H1 (cell line): ENCODE measurements at regions not wholly inside any gene's neighbourhood (a gene's known extent, or its start where the extent isn't known, plus 50 kb on each side); places are given as distances from the start of the nearest gene placed in this dataset.

ENCODE experiments used
- BCL11A ChIP-seq, 2 experiments: IDR thresholded peaks; one replicate each; pipeline ENCODE4 v1.6.1; 2011; ENCODE audit warnings: low read depth in 2 of 2, low read length in 2 of 2, mild to moderate bottlenecking in 2 of 2
- CBX8 ChIP-seq: fragments of 300-800, 300-1000 bp; sonication (generic); IDR thresholded peaks from 2 replicates; pipeline ENCODE4 v1.7.1; 2016; ENCODE audit warnings: low read depth, low read length, borderline replicate concordance
- CTBP2 ChIP-seq: IDR thresholded peaks from 2 replicates; pipeline ENCODE4 v1.7.0; 2011; ENCODE audit warnings: borderline replicate concordance, mild to moderate bottlenecking, moderate library complexity, mixed read lengths, low read length; ENCODE audit not compliant: insufficient read depth, insufficient read length
- EGR1 ChIP-seq: IDR thresholded peaks from 2 replicates; pipeline ENCODE4 v1.6.1; 2011; ENCODE audit warnings: low read depth, low read length, borderline replicate concordance
- EP300 ChIP-seq, 2 experiments: IDR thresholded peaks; 1 replicate in 1 of 2; 2 replicates in 1 of 2; pipeline ENCODE4 v1.6.1; 2011 to 2012; ENCODE audit warnings: low read depth in 2 of 2, low read length in 2 of 2, mild to moderate bottlenecking in 2 of 2, borderline replicate concordance in 1 of 2, inconsistent platforms in 1 of 2, moderate library complexity in 1 of 2
- HDAC2 ChIP-seq, 2 experiments: fragments of 300-600 bp in 1 of 2; sonication (generic) in 1 of 2; IDR thresholded peaks; 2 replicates each; pipeline ENCODE4 v1.6.1; 2011 to 2012; ENCODE audit warnings: low read depth in 2 of 2, low read length in 2 of 2, mild to moderate bottlenecking in 2 of 2, moderate library complexity in 2 of 2, borderline replicate concordance in 1 of 2, inconsistent platforms in 1 of 2
- KDM4A ChIP-seq: IDR thresholded peaks from one replicate; pipeline ENCODE4 v1.7.1; 2012; ENCODE audit warnings: low read depth, mild to moderate bottlenecking, moderate library complexity, low read length, inconsistent platforms; ENCODE audit not compliant: severe bottlenecking
- KDM5A ChIP-seq: fragments of 200-600 bp; IDR thresholded peaks from 2 replicates; pipeline ENCODE4 v1.7.1; 2012; ENCODE audit warnings: mild to moderate bottlenecking, low read length, inconsistent platforms, mixed read lengths
- MAFK ChIP-seq: IDR thresholded peaks from 2 replicates; pipeline ENCODE4 v1.6.1; 2012; ENCODE audit warnings: low read depth, mild to moderate bottlenecking, improper control_type of control experiment, low read length
- POU5F1 ChIP-seq: IDR thresholded peaks from 2 replicates; pipeline ENCODE4 v1.6.1; 2011; ENCODE audit warnings: low read depth, mild to moderate bottlenecking, low read length, moderate library complexity
- RBBP5 ChIP-seq: IDR thresholded peaks from 2 replicates; pipeline ENCODE4 v1.7.1; 2012; ENCODE audit warnings: low read depth, mild to moderate bottlenecking, inconsistent platforms, low read length, moderate library complexity, borderline replicate concordance
- TCF12 ChIP-seq: IDR thresholded peaks from 2 replicates; pipeline ENCODE4 v1.6.1; 2011; ENCODE audit warnings: low read depth, mild to moderate bottlenecking, low read length
- TEAD4 ChIP-seq: IDR thresholded peaks from 2 replicates; pipeline ENCODE4 v1.6.1; 2012; ENCODE audit warnings: low read depth, low read length, inconsistent platforms, mixed read lengths
- YY1 ChIP-seq: IDR thresholded peaks from 2 replicates; pipeline ENCODE4 v1.6.1; 2011; ENCODE audit warnings: low read depth, mild to moderate bottlenecking, low read length
- TF ChIP-seq, protein P1 (sequence below): IDR thresholded peaks from 2 replicates; pipeline ENCODE4 v1.6.1; 2012; ENCODE audit warnings: inconsistent platforms
- TF ChIP-seq, protein P2 (sequence below), 3 experiments: IDR thresholded peaks; 1 replicate in 2 of 3; 2 replicates in 1 of 3; pipeline versions ENCODE4 v1.5.1 to v1.6.1; 2011; ENCODE audit warnings: low read length in 3 of 3, mild to moderate bottlenecking in 3 of 3, inconsistent platforms in 2 of 3, low read depth in 1 of 3, moderate library complexity in 1 of 3; ENCODE audit not compliant: insufficient read depth in 1 of 3; ENCODE audit errors: control extremely low read depth in 1 of 3
- TF ChIP-seq, protein P3 (sequence below): IDR thresholded peaks from 2 replicates; pipeline ENCODE4 v1.6.1; 2011; ENCODE audit warnings: low read depth, mild to moderate bottlenecking, low read length; ENCODE audit not compliant: insufficient read depth

DNA sequence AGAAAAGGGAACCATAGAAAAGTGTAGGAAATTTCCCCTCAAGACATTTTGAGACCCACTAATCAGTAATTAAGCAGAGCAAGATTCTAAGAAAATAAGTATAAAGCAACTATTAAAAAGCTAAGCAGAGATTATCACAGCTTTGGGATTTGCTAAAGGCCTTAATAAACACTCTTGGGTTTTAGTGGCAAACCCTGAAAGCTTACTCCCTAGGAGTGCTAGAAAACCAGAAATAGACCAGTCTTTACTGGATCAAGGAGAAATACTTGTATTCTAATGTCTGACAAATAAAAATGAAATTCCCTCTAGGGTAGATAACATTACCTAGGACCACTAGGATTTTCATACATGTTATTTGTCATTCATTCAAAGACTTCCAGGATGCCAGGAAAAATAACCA, 510.8 kb downstream of the SPATA31D1 start (continued):
- TF ChIP-seq, protein P1, sequence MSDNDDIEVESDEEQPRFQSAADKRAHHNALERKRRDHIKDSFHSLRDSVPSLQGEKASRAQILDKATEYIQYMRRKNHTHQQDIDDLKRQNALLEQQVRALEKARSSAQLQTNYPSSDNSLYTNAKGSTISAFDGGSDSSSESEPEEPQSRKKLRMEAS: no peak
- TF ChIP-seq KDM4A: no peak
- TF ChIP-seq KDM5A: no peak
- TF ChIP-seq, protein P2, sequence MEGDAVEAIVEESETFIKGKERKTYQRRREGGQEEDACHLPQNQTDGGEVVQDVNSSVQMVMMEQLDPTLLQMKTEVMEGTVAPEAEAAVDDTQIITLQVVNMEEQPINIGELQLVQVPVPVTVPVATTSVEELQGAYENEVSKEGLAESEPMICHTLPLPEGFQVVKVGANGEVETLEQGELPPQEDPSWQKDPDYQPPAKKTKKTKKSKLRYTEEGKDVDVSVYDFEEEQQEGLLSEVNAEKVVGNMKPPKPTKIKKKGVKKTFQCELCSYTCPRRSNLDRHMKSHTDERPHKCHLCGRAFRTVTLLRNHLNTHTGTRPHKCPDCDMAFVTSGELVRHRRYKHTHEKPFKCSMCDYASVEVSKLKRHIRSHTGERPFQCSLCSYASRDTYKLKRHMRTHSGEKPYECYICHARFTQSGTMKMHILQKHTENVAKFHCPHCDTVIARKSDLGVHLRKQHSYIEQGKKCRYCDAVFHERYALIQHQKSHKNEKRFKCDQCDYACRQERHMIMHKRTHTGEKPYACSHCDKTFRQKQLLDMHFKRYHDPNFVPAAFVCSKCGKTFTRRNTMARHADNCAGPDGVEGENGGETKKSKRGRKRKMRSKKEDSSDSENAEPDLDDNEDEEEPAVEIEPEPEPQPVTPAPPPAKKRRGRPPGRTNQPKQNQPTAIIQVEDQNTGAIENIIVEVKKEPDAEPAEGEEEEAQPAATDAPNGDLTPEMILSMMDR (IDR thresholded peaks at IDR 0.05; ENCODE audit: control extremely low read depth in 1 of 3, insufficient read depth in 1 of 3, low read depth in 1 of 3, low read length in 3 of 3): no peak
- no peak for TF ChIP-seq EGR1
- no peak for TF ChIP-seq TEAD4
- no peak for TF ChIP-seq EP300 (IDR thresholded peaks at IDR 0.05; ENCODE audit: borderline replicate concordance in 1 of 2, low read depth in 2 of 2, low read length in 2 of 2)
- no peak for TF ChIP-seq CTBP2
- no peak for TF ChIP-seq RBBP5
- no peak for TF ChIP-seq CBX8
- no peak for TF ChIP-seq TCF12
- TF ChIP-seq YY1: no peak
- TF ChIP-seq, protein P3, sequence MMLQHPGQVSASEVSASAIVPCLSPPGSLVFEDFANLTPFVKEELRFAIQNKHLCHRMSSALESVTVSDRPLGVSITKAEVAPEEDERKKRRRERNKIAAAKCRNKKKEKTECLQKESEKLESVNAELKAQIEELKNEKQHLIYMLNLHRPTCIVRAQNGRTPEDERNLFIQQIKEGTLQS: no peak
- no peak for TF ChIP-seq POU5F1
- no peak for TF ChIP-seq BCL11A (IDR thresholded peaks at IDR 0.05; ENCODE audit: low read depth in 2 of 2, low read length in 2 of 2)
- TF ChIP-seq MAFK: no peak
- no peak for TF ChIP-seq HDAC2 (IDR thresholded peaks at IDR 0.05; ENCODE audit: borderline replicate concordance in 1 of 2, low read depth in 2 of 2, low read length in 2 of 2)
- TF ChIP-seq, all 59 proteins: peak for 0
